HPDE6-E6E7 (cell line): ENCODE measurements at regions not wholly inside any gene's neighbourhood (a gene's known extent, or its start where the extent isn't known, plus 50 kb on each side); places are given as distances from the start of the nearest gene placed in this dataset.

Experiments
- DNase-seq: peaks from one replicate; pipeline ENCODE4 v3.0.0; 2011; ENCODE audit warnings: missing footprints; ENCODE audit errors: extremely low spot score

- DNase-seq, result no peak
These were observed 134.7 kb upstream of the AKR1E2 start for GRCh38 chr10:4691301-4691700.

GRCh38 chr10:4688601-4689000, 137.4 kb upstream of the AKR1E2 start:
- no peak for DNase-seq

- DNase-seq, result no peak
These were observed 137.8 kb upstream of the AKR1E2 start for GRCh38 chr10:4688168-4688567.

- DNase-seq, result no peak
These were observed 138.6 kb upstream of the AKR1E2 start for GRCh38 chr10:4687397-4687796.

- peak; percentile 36 for DNase-seq
These were observed 139.4 kb upstream of the AKR1E2 start for GRCh38 chr10:4686644-4686996.

GRCh38 chr10:4685904-4686643, 139.9 kb upstream of the AKR1E2 start:
- DNase-seq, result no peak

GRCh38 chr10:4685491-4685890, 140.5 kb upstream of the AKR1E2 start:
- no peak for DNase-seq

- DNase-seq, result no peak
These were observed 141.6 kb upstream of the AKR1E2 start for GRCh38 chr10:4684434-4684833.

GRCh38 chr10:4683838-4684237, 142.2 kb upstream of the AKR1E2 start:
- DNase-seq, result no peak

- DNase-seq, result no peak
These were observed 142.9 kb upstream of the AKR1E2 start for GRCh38 chr10:4683137-4683536.

GRCh38 chr10:4678951-4679671, 146.9 kb upstream of the AKR1E2 start:
- no peak for DNase-seq

GRCh38 chr10:4678023-4678950, 147.7 kb upstream of the AKR1E2 start:
- no peak for DNase-seq

GRCh38 chr10:4677296-4678021, 148.5 kb upstream of the AKR1E2 start:
- no peak for DNase-seq

GRCh38 chr10:4676566-4676965, 149.4 kb upstream of the AKR1E2 start:
- DNase-seq, result no peak

- no peak for DNase-seq
These were observed 150.2 kb upstream of the AKR1E2 start for GRCh38 chr10:4675808-4676207.

- DNase-seq, result no peak
These were observed 152.5 kb upstream of the AKR1E2 start for GRCh38 chr10:4673279-4674040.

GRCh38 chr10:4672201-4672600, 153.8 kb upstream of the AKR1E2 start:
- no peak for DNase-seq

GRCh38 chr10:4671451-4672145, 154.4 kb upstream of the AKR1E2 start:
- no peak for DNase-seq

- no peak for DNase-seq
These were observed 155.3 kb upstream of the AKR1E2 start for GRCh38 chr10:4670737-4671136.

- no peak for DNase-seq
These were observed 156.4 kb upstream of the AKR1E2 start for GRCh38 chr10:4669585-4669984.
